ENCODE measurements at regions not wholly inside any gene's neighbourhood (a gene's known extent, or its start where the extent isn't known, plus 50 kb on each side); places are given as distances from the start of the nearest gene placed in this dataset.

DNA sequence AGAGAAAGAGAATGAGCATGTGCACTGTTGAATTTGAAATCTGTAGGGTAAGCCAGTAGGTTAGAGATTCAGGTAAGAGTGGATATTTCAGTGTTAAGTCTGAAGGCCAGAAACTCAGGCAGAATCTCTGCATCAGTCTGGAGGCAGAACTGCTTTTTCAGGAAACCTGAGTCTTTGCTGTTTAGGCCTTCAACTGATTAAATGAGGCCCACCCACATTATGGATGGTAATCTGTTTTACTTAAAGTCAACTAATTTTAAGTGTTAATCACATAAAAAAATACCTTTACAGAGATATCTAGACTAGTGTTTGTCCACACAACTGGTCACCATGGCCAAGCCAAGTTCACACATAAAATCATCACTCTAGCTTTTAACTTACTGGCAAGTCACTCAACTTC lies 205.0 kb upstream of the DDHD1 start:
- TF ChIP-seq, protein P1, sequence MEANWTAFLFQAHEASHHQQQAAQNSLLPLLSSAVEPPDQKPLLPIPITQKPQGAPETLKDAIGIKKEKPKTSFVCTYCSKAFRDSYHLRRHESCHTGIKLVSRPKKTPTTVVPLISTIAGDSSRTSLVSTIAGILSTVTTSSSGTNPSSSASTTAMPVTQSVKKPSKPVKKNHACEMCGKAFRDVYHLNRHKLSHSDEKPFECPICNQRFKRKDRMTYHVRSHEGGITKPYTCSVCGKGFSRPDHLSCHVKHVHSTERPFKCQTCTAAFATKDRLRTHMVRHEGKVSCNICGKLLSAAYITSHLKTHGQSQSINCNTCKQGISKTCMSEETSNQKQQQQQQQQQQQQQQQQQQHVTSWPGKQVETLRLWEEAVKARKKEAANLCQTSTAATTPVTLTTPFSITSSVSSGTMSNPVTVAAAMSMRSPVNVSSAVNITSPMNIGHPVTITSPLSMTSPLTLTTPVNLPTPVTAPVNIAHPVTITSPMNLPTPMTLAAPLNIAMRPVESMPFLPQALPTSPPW (CRISPR knock-in tag; IDR thresholded peaks at IDR 0.05) = no peak
- TF ChIP-seq, protein P2, sequence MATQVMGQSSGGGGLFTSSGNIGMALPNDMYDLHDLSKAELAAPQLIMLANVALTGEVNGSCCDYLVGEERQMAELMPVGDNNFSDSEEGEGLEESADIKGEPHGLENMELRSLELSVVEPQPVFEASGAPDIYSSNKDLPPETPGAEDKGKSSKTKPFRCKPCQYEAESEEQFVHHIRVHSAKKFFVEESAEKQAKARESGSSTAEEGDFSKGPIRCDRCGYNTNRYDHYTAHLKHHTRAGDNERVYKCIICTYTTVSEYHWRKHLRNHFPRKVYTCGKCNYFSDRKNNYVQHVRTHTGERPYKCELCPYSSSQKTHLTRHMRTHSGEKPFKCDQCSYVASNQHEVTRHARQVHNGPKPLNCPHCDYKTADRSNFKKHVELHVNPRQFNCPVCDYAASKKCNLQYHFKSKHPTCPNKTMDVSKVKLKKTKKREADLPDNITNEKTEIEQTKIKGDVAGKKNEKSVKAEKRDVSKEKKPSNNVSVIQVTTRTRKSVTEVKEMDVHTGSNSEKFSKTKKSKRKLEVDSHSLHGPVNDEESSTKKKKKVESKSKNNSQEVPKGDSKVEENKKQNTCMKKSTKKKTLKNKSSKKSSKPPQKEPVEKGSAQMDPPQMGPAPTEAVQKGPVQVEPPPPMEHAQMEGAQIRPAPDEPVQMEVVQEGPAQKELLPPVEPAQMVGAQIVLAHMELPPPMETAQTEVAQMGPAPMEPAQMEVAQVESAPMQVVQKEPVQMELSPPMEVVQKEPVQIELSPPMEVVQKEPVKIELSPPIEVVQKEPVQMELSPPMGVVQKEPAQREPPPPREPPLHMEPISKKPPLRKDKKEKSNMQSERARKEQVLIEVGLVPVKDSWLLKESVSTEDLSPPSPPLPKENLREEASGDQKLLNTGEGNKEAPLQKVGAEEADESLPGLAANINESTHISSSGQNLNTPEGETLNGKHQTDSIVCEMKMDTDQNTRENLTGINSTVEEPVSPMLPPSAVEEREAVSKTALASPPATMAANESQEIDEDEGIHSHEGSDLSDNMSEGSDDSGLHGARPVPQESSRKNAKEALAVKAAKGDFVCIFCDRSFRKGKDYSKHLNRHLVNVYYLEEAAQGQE (IDR thresholded peaks at IDR 0.05; ENCODE audit: borderline replicate concordance) = no peak
- TF ChIP-seq, protein P2 (CRISPR knock-in tag; IDR thresholded peaks at IDR 0.05; ENCODE audit: low read depth) = no peak
- TF ChIP-seq MECOM (CRISPR knock-in tag; IDR thresholded peaks at IDR 0.05) = no peak
- no peak for TF ChIP-seq L3MBTL2 (IDR thresholded peaks at IDR 0.05)
- TF ChIP-seq MAZ (CRISPR knock-in tag; conservative IDR thresholded peaks at IDR 0.05 in 1 of 2, IDR thresholded peaks at IDR 0.05 in 1 of 2) = no peak
- no peak for TF ChIP-seq ELF1 (tag; IDR thresholded peaks at IDR 0.05)
- no peak for TF ChIP-seq ZNF232 (CRISPR knock-in tag; IDR thresholded peaks at IDR 0.05)
